Neural cell (in vitro differentiated cells): ENCODE measurements at regions not wholly inside any gene's neighbourhood (a gene's known extent, or its start where the extent isn't known, plus 50 kb on each side); places are given as distances from the start of the nearest gene placed in this dataset.

Experiments
- H2AFZ ChIP-seq: fragments of 200-600, 300-800 bp; sonication (generic), shearing (Covaris generic); 2 replicates; pipeline ENCODE4 v1.6.0; 2014; ENCODE audit warnings: low read depth, mild to moderate bottlenecking, antibody characterized with exemption, low read length, moderate library complexity
- H3F3A ChIP-seq: fragments of 200-600 bp; shearing (Covaris generic); 2 replicates; pipeline ENCODE4 v1.6.1; 2016; ENCODE audit warnings: mild to moderate bottlenecking, moderate library complexity, mixed read lengths, antibody characterized with exemption, low read length; ENCODE audit not compliant: insufficient read depth, poor library complexity, severe bottlenecking
- H3K27ac ChIP-seq: fragments of 200-600, 300-800 bp; sonication (generic), shearing (Covaris generic); 2 replicates; pipeline ENCODE4 v1.5.1; 2014; ENCODE audit warnings: mild to moderate bottlenecking, low read length, moderate library complexity
- H3K27me3 ChIP-seq: fragments of 300-800, 200-600 bp; sonication (generic), shearing (Covaris generic); 2 replicates; pipeline ENCODE4 v1.6.0; 2014; ENCODE audit warnings: mild to moderate bottlenecking, low read depth, low read length, moderate library complexity; ENCODE audit not compliant: insufficient read depth
- H3K36me3 ChIP-seq: fragments of 300-800, 200-600 bp; sonication (generic), shearing (Covaris generic); 2 replicates; pipeline ENCODE4 v1.5.1; 2014; ENCODE audit warnings: mild to moderate bottlenecking, antibody characterized with exemption, low read length, moderate library complexity; ENCODE audit not compliant: insufficient read depth
- H3K4me2 ChIP-seq: fragments of 300-800, 200-600 bp; sonication (generic), shearing (Covaris generic); 2 replicates; pipeline ENCODE4 v1.6.0; 2014; ENCODE audit warnings: mild to moderate bottlenecking, low read length
- H3K4me3 ChIP-seq: fragments of 300-800, 200-600 bp; sonication (generic), shearing (Covaris generic); 2 replicates; pipeline ENCODE4 v1.5.1; 2014; ENCODE audit warnings: mild to moderate bottlenecking, low read length, moderate library complexity
- H3K79me2 ChIP-seq: fragments of 200-600 bp; shearing (Covaris generic); replicated peaks from 2 replicates; pipeline ENCODE4 v1.6.0; 2014; ENCODE audit warnings: mild to moderate bottlenecking, low read length, moderate library complexity; ENCODE audit not compliant: insufficient read depth
- H3K9ac ChIP-seq: fragments of 300-800, 200-600 bp; sonication (generic), shearing (Covaris generic); 2 replicates; pipeline ENCODE4 v1.6.1; 2016; ENCODE audit warnings: mild to moderate bottlenecking, low read length, mixed read lengths
- H3K9me2 ChIP-seq: fragments of 200-600 bp; shearing (Covaris generic); 2 replicates; pipeline ENCODE4 v1.6.1; 2016; ENCODE audit warnings: mild to moderate bottlenecking, low read length, mixed read lengths; ENCODE audit not compliant: insufficient read depth
- H3K9me3 ChIP-seq: fragments of 200-600, 300-800 bp; sonication (generic), shearing (Covaris generic); 2 replicates; pipeline ENCODE4 v1.6.1; 2016; ENCODE audit warnings: mild to moderate bottlenecking, mixed run types, low read length, moderate library complexity, mixed read lengths
- H4K20me1 ChIP-seq: fragments of 200-600 bp; shearing (Covaris generic); 2 replicates; pipeline ENCODE4 v1.6.1; 2016; ENCODE audit warnings: mild to moderate bottlenecking, mixed run types; ENCODE audit not compliant: insufficient read depth
- CTCF ChIP-seq: fragments of 450-650 bp; IDR thresholded peaks from 2 replicates; pipeline ENCODE4 v1.5.1; 2014; ENCODE audit warnings: antibody characterized with exemption, mild to moderate bottlenecking, moderate library complexity; ENCODE audit not compliant: poor library complexity, severe bottlenecking
- EP300 ChIP-seq: fragments of 450-650 bp; conservative IDR thresholded peaks from 2 replicates; pipeline ENCODE4 v1.6.1; 2014; ENCODE audit warnings: antibody characterized with exemption, mild to moderate bottlenecking, moderate library complexity; ENCODE audit not compliant: poor library complexity, severe bottlenecking
- EZH2 ChIP-seq: fragments of 200-600, 300-800 bp; shearing (Covaris generic), sonication (generic); IDR thresholded peaks from 2 replicates; pipeline ENCODE4 v1.6.1; 2014; ENCODE audit warnings: antibody characterized with exemption, low read length, borderline replicate concordance, mild to moderate bottlenecking; ENCODE audit not compliant: insufficient read depth, poor library complexity, severe bottlenecking
- MXI1 ChIP-seq: fragments of 450-650 bp; conservative IDR thresholded peaks from 2 replicates; pipeline ENCODE4 v1.6.1; 2014; ENCODE audit warnings: antibody characterized with exemption, mild to moderate bottlenecking; ENCODE audit not compliant: poor library complexity, severe bottlenecking
- POLR2AphosphoS5 ChIP-seq: IDR thresholded peaks from 2 replicates; pipeline ENCODE4 v1.6.1; 2012
- RAD21 ChIP-seq: fragments of 450-650 bp; conservative IDR thresholded peaks from 2 replicates; pipeline ENCODE4 v1.6.1; 2014; ENCODE audit warnings: antibody characterized with exemption, mild to moderate bottlenecking, moderate library complexity
- REST ChIP-seq: IDR thresholded peaks from 2 replicates; pipeline ENCODE4 v1.6.1; 2012; ENCODE audit warnings: borderline replicate concordance
- SMC3 ChIP-seq: fragments of 450-650 bp; conservative IDR thresholded peaks from 2 replicates; pipeline ENCODE4 v1.6.1; 2014; ENCODE audit warnings: antibody characterized with exemption, mild to moderate bottlenecking, moderate library complexity; ENCODE audit not compliant: poor library complexity
- TAF1 ChIP-seq: IDR thresholded peaks from 2 replicates; pipeline ENCODE4 v1.6.1; 2012; ENCODE audit warnings: low read depth

GRCh38 chr13:53121131-53121773 is 92.6 kb downstream of the OLFM4 start:
- Histone ChIP-seq H3K79me2 (no peaks in the 10 kb centered on the region), H4K20me1 (no peaks in the 10 kb centered on the region), H3F3A (no peaks in the 10 kb centered on the region), H3K9me3 (no peaks in the 10 kb centered on the region), H3K27ac (no peak overlapping the region), H3K4me3 (no peak overlapping the region), H3K36me3 (no peaks in the 10 kb centered on the region), H3K9me2 (no peaks in the 10 kb centered on the region), H3K27me3 (no peaks in the 10 kb centered on the region), H2AFZ (no peak overlapping the region), H3K9ac (no peak overlapping the region), H3K4me2 (no peak overlapping the region)
- TF ChIP-seq EP300: no peak
- no peak for TF ChIP-seq SMC3
- no peak for TF ChIP-seq RAD21
- TF ChIP-seq POLR2AphosphoS5: no peak
- TF ChIP-seq REST: no peak
- TF ChIP-seq TAF1: no peak
- no peak for TF ChIP-seq MXI1
- TF ChIP-seq CTCF: no peak
- TF ChIP-seq EZH2: no peak

- Histone ChIP-seq H3F3A (no peaks in the 10 kb centered on the region), H2AFZ (no peak overlapping the region), H3K27me3 (no peaks in the 10 kb centered on the region), H3K36me3 (no peaks in the 10 kb centered on the region), H3K9me2 (no peaks in the 10 kb centered on the region), H3K27ac (no peak overlapping the region), H3K4me3 (no peak overlapping the region), H3K4me2 (no peak overlapping the region), H3K79me2 (no peaks in the 10 kb centered on the region), H4K20me1 (no peaks in the 10 kb centered on the region), H3K9me3 (no peaks in the 10 kb centered on the region), H3K9ac (no peak overlapping the region)
- TF ChIP-seq MXI1: no peak
- TF ChIP-seq REST: no peak
- no peak for TF ChIP-seq RAD21
- TF ChIP-seq SMC3: no peak
- no peak for TF ChIP-seq TAF1
- no peak for TF ChIP-seq POLR2AphosphoS5
- TF ChIP-seq CTCF: no peak
- no peak for TF ChIP-seq EZH2
- TF ChIP-seq EP300: no peak
These were observed 93.3 kb downstream of the OLFM4 start for GRCh38 chr13:53121919-53122318.
